Panc1 (cell line): ENCODE measurements at regions not wholly inside any gene's neighbourhood (a gene's known extent, or its start where the extent isn't known, plus 50 kb on each side); places are given as distances from the start of the nearest gene placed in this dataset.

ENCODE experiments used
- POLR2AphosphoS5 ChIP-seq: IDR thresholded peaks from 2 replicates; pipeline ENCODE4 v1.6.1; 2012; ENCODE audit warnings: mild to moderate bottlenecking, low read depth, low read length, moderate library complexity
- SIN3A ChIP-seq: IDR thresholded peaks from 2 replicates; pipeline ENCODE4 v1.6.1; 2012; ENCODE audit warnings: low read depth, mild to moderate bottlenecking, low read length, moderate library complexity, borderline replicate concordance; ENCODE audit not compliant: insufficient read depth
- TCF7L2 ChIP-seq: IDR thresholded peaks from 2 replicates; pipeline ENCODE4 v1.6.1; 2011; ENCODE audit warnings: mild to moderate bottlenecking, low read depth, low read length, inconsistent platforms
- TF ChIP-seq, protein P1 (sequence below), 2 experiments: IDR thresholded peaks; 2 replicates each; pipeline ENCODE4 v1.6.1; 2011 to 2012; ENCODE audit warnings: low read depth in 2 of 2, control low read depth in 1 of 2, low read length in 1 of 2, mild to moderate bottlenecking in 1 of 2, moderate library complexity in 1 of 2; ENCODE audit not compliant: insufficient read depth in 1 of 2
- TF ChIP-seq, protein P2 (sequence below): fragments of 450-650 bp; IDR thresholded peaks from 2 replicates; pipeline ENCODE4 v1.5.1; 2017; ENCODE audit warnings: mild to moderate bottlenecking

- TF ChIP-seq, protein P1, sequence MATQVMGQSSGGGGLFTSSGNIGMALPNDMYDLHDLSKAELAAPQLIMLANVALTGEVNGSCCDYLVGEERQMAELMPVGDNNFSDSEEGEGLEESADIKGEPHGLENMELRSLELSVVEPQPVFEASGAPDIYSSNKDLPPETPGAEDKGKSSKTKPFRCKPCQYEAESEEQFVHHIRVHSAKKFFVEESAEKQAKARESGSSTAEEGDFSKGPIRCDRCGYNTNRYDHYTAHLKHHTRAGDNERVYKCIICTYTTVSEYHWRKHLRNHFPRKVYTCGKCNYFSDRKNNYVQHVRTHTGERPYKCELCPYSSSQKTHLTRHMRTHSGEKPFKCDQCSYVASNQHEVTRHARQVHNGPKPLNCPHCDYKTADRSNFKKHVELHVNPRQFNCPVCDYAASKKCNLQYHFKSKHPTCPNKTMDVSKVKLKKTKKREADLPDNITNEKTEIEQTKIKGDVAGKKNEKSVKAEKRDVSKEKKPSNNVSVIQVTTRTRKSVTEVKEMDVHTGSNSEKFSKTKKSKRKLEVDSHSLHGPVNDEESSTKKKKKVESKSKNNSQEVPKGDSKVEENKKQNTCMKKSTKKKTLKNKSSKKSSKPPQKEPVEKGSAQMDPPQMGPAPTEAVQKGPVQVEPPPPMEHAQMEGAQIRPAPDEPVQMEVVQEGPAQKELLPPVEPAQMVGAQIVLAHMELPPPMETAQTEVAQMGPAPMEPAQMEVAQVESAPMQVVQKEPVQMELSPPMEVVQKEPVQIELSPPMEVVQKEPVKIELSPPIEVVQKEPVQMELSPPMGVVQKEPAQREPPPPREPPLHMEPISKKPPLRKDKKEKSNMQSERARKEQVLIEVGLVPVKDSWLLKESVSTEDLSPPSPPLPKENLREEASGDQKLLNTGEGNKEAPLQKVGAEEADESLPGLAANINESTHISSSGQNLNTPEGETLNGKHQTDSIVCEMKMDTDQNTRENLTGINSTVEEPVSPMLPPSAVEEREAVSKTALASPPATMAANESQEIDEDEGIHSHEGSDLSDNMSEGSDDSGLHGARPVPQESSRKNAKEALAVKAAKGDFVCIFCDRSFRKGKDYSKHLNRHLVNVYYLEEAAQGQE (IDR thresholded peaks at IDR 0.05; ENCODE audit: insufficient read depth in 1 of 2, low read depth in 2 of 2, low read length in 1 of 2), result no peak
- TF ChIP-seq, protein P2, sequence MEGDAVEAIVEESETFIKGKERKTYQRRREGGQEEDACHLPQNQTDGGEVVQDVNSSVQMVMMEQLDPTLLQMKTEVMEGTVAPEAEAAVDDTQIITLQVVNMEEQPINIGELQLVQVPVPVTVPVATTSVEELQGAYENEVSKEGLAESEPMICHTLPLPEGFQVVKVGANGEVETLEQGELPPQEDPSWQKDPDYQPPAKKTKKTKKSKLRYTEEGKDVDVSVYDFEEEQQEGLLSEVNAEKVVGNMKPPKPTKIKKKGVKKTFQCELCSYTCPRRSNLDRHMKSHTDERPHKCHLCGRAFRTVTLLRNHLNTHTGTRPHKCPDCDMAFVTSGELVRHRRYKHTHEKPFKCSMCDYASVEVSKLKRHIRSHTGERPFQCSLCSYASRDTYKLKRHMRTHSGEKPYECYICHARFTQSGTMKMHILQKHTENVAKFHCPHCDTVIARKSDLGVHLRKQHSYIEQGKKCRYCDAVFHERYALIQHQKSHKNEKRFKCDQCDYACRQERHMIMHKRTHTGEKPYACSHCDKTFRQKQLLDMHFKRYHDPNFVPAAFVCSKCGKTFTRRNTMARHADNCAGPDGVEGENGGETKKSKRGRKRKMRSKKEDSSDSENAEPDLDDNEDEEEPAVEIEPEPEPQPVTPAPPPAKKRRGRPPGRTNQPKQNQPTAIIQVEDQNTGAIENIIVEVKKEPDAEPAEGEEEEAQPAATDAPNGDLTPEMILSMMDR, result no peak
- TF ChIP-seq POLR2AphosphoS5 (no peak), SIN3A (no peak), TCF7L2 (no peak)
Observed at GRCh38 chr3:69612791-69613190, 126.5 kb upstream of the MITF start.
